Fibroblast of lung (primary cell): ENCODE measurements at regions not wholly inside any gene's neighbourhood (a gene's known extent, or its start where the extent isn't known, plus 50 kb on each side); places are given as distances from the start of the nearest gene placed in this dataset.

Source experiments
- DNase-seq, 2 donors: peaks; one replicate each; pipeline versions ENCODE4 v3.0.0 to v3.0.0-alpha.2; 2010; ENCODE audit warnings: low read depth in 2 of 2
- H2AFZ ChIP-seq: 2 replicates; pipeline ENCODE4 v1.5.1; 2012; ENCODE audit warnings: low read length, control low read depth, inconsistent platforms
- H3K27ac ChIP-seq: 2 replicates; pipeline ENCODE4 v1.5.1; 2011; ENCODE audit warnings: low read length, control low read depth; ENCODE audit not compliant: insufficient read depth
- H3K27me3 ChIP-seq: 2 replicates; pipeline ENCODE4 v1.5.1; 2011; ENCODE audit warnings: mild to moderate bottlenecking, low read length; ENCODE audit not compliant: control insufficient read depth, insufficient read depth
- H3K36me3 ChIP-seq: 2 replicates; pipeline ENCODE4 v1.5.1; 2011; ENCODE audit warnings: low read length; ENCODE audit not compliant: control insufficient read depth, insufficient read depth
- H3K4me1 ChIP-seq: 2 replicates; pipeline ENCODE4 v1.5.1; 2011; ENCODE audit warnings: low read length; ENCODE audit not compliant: control insufficient read depth, insufficient read depth; ENCODE audit errors: extremely low read depth
- H3K4me2 ChIP-seq: 2 replicates; pipeline ENCODE4 v1.5.1; 2011; ENCODE audit warnings: low read length, control low read depth; ENCODE audit not compliant: insufficient read depth; ENCODE audit errors: extremely low read depth
- H3K4me3 ChIP-seq, 4 experiments: fragments of 200-600 bp in 1 of 4; sonication (generic) in 1 of 4; replicated peaks in 1 of 4; 2 replicates each; pipeline ENCODE4 v1.5.1; 2011 to 2016; ENCODE audit warnings: low read length in 4 of 4, low read depth in 3 of 4, mild to moderate bottlenecking in 3 of 4, control low read depth in 2 of 4, inconsistent platforms in 1 of 4, mixed read lengths in 1 of 4; ENCODE audit not compliant: insufficient read depth in 1 of 4; ENCODE audit errors: control extremely low read depth in 1 of 4
- H3K79me2 ChIP-seq: 2 replicates; pipeline ENCODE4 v1.5.1; 2012; ENCODE audit warnings: mild to moderate bottlenecking, low read length, inconsistent platforms; ENCODE audit not compliant: control insufficient read depth, insufficient read depth
- H3K9ac ChIP-seq: 2 replicates; pipeline ENCODE4 v1.5.1; 2011; ENCODE audit warnings: mild to moderate bottlenecking, low read length, control low read depth; ENCODE audit not compliant: insufficient read depth
- H3K9me3 ChIP-seq: 2 replicates; pipeline ENCODE4 v1.5.1; 2012; ENCODE audit warnings: low read depth, low read length; ENCODE audit not compliant: control insufficient read depth, insufficient read depth
- H4K20me1 ChIP-seq: 2 replicates; pipeline ENCODE4 v1.5.1; 2011; ENCODE audit warnings: low read length; ENCODE audit not compliant: control insufficient read depth, insufficient read depth; ENCODE audit errors: extremely low read depth
- CTCF ChIP-seq, 2 donors: IDR thresholded peaks in 1 of 2; conservative IDR thresholded peaks in 1 of 2; 1 replicate in 1 of 2; 2 replicates in 1 of 2; pipeline ENCODE4 v1.5.1; 2011 to 2012; ENCODE audit warnings: low read length in 2 of 2, control low read depth in 1 of 2, inconsistent platforms in 1 of 2, low read depth in 1 of 2, mild to moderate bottlenecking in 1 of 2
- EZH2 ChIP-seq: IDR thresholded peaks from 2 replicates; pipeline ENCODE4 v1.5.1; 2012; ENCODE audit warnings: low read length, control low read depth, mild to moderate bottlenecking; ENCODE audit errors: missing control alignments

GRCh38 chr9:10917001-10917400 is 304.2 kb upstream of the PTPRD start:
- no peak for TF ChIP-seq EZH2
- TF ChIP-seq CTCF (conservative IDR thresholded peaks at IDR 0.05 in 1 of 2, IDR thresholded peaks at IDR 0.05 in 1 of 2; ENCODE audit: low read depth in 1 of 2, low read length in 2 of 2) = no peak
- DNase-seq = no peak
- H3K79me2 ChIP-seq = no peaks in the 10 kb centered on the region
- H3K4me1 ChIP-seq = no peaks in the 10 kb centered on the region
- H3K9me3 ChIP-seq = no peaks in the 10 kb centered on the region
- no peak overlapping the region for H2AFZ ChIP-seq
- no peak overlapping the region for H3K4me3 ChIP-seq
- no peak overlapping the region for H3K4me2 ChIP-seq
- no peaks in the 10 kb centered on the region for H3K27me3 ChIP-seq
- H3K9ac ChIP-seq = no peak overlapping the region
- H3K36me3 ChIP-seq = no peaks in the 10 kb centered on the region
- H4K20me1 ChIP-seq = no peaks in the 10 kb centered on the region
- H3K27ac ChIP-seq = no peak overlapping the region

- H3K79me2 ChIP-seq = no peaks in the 10 kb centered on the region
- no peak overlapping the region for H3K27ac ChIP-seq
- TF ChIP-seq EZH2 (no peak), CTCF (conservative IDR thresholded peaks at IDR 0.05 in 1 of 2, IDR thresholded peaks at IDR 0.05 in 1 of 2; ENCODE audit: low read depth in 1 of 2, low read length in 2 of 2) (no peak)
- no peaks in the 10 kb centered on the region for H3K36me3 ChIP-seq
- no peak overlapping the region for H3K4me3 ChIP-seq
- H4K20me1 ChIP-seq = no peaks in the 10 kb centered on the region
- no peak overlapping the region for H3K4me2 ChIP-seq
- H2AFZ ChIP-seq = no peak overlapping the region
- H3K9me3 ChIP-seq = no peaks in the 10 kb centered on the region
- H3K27me3 ChIP-seq = no peaks in the 10 kb centered on the region
- no peak overlapping the region for H3K9ac ChIP-seq
- DNase-seq = no peak
- no peaks in the 10 kb centered on the region for H3K4me1 ChIP-seq
Observed at GRCh38 chr9:10921671-10922070, 308.9 kb upstream of the PTPRD start.

- H3K9ac ChIP-seq = no peak overlapping the region
- TF ChIP-seq EZH2 = no peak
- no peak for TF ChIP-seq CTCF (conservative IDR thresholded peaks at IDR 0.05 in 1 of 2, IDR thresholded peaks at IDR 0.05 in 1 of 2; ENCODE audit: low read depth in 1 of 2, low read length in 2 of 2)
- no peaks in the 10 kb centered on the region for H3K27me3 ChIP-seq
- H2AFZ ChIP-seq = no peak overlapping the region
- DNase-seq = no peak
- no peaks in the 10 kb centered on the region for H3K9me3 ChIP-seq
- H4K20me1 ChIP-seq = no peaks in the 10 kb centered on the region
- no peaks in the 10 kb centered on the region for H3K36me3 ChIP-seq
- H3K4me2 ChIP-seq = no peak overlapping the region
- no peak overlapping the region for H3K4me3 ChIP-seq
- H3K4me1 ChIP-seq = no peaks in the 10 kb centered on the region
- H3K79me2 ChIP-seq = no peaks in the 10 kb centered on the region
- H3K27ac ChIP-seq = no peak overlapping the region
Observed at GRCh38 chr9:10925896-10926295, 313.1 kb upstream of the PTPRD start.
